Thymus (tissue), 11 donors: ENCODE measurements at regions not wholly inside any gene's neighbourhood (a gene's known extent, or its start where the extent isn't known, plus 50 kb on each side); places are given as distances from the start of the nearest gene placed in this dataset.

ENCODE experiments used
- DNase-seq, 9 donors: peaks; one replicate each; pipeline ENCODE4 v3.0.0-alpha.2; 2013; ENCODE audit warnings: low spot score in 9 of 9, low read depth in 6 of 9, missing footprints in 1 of 9
- H3K27ac ChIP-seq, 2 donors: one replicate each; pipeline ENCODE4 v1.5.1; 2013; ENCODE audit warnings: control low read depth in 1 of 2, low read depth in 1 of 2, low read length in 1 of 2, mild to moderate bottlenecking in 1 of 2, moderate library complexity in 1 of 2
- H3K27me3 ChIP-seq, 2 donors: one replicate each; pipeline ENCODE4 v1.5.1; 2013; ENCODE audit warnings: low read length in 1 of 2; ENCODE audit not compliant: control insufficient read depth in 2 of 2, insufficient read depth in 1 of 2
- H3K36me3 ChIP-seq, 2 donors: one replicate each; pipeline ENCODE4 v1.5.1; 2013; ENCODE audit warnings: low read length in 1 of 2, mild to moderate bottlenecking in 1 of 2, moderate library complexity in 1 of 2; ENCODE audit not compliant: control insufficient read depth in 2 of 2, insufficient read depth in 2 of 2
- H3K4me1 ChIP-seq, 2 donors: one replicate each; pipeline ENCODE4 v1.5.1; 2013; ENCODE audit warnings: low read length in 2 of 2; ENCODE audit not compliant: control insufficient read depth in 2 of 2, insufficient read depth in 2 of 2
- H3K4me3 ChIP-seq, 2 donors: one replicate each; pipeline ENCODE4 v1.5.1; 2013; ENCODE audit warnings: low read length in 2 of 2, control low read depth in 1 of 2, mild to moderate bottlenecking in 1 of 2
- H3K9me3 ChIP-seq, 2 donors: one replicate each; pipeline ENCODE4 v1.5.1; 2013; ENCODE audit warnings: low read length in 1 of 2, mild to moderate bottlenecking in 1 of 2; ENCODE audit not compliant: control insufficient read depth in 2 of 2, insufficient read depth in 1 of 2
- WGBS: extraction: QIAGEN DNeasy Blood & Tissue Kit; methylation state at CpG from one replicate; pipeline ENCODE4 v1.1.7; 2013; 5-methylcytosine and 5-hydroxymethylcytosine counted together
- donor health status: healthy.

DNA sequence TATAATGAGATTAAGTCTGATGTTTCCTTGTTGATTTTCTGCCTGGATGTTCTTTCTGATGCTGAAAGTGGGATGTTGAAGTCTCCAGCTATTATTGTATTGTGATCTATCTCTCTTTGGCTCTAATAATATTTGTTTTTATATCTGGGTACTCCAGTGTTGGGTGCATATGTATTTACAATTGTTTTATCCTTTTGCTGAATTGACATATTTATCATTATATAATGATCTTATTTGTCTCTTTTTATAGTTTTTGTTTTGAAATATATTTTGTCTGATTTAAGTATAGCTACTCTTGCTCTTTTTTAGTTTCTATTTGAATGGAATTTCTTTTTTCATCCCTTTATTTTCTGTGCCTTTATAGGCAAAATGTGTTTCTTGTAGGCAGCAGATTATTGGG is 522.2 kb upstream of the NEGR1 start:
- Histone ChIP-seq H3K27me3 (no peaks in the 10 kb centered on the region), H3K4me3 (no peak overlapping the region), H3K36me3 (no peaks in the 10 kb centered on the region), H3K9me3 (peaks cover 0 to 8% of the 10 kb centered on the region in 2 donors), H3K4me1 (no peaks in the 10 kb centered on the region), H3K27ac (no peak overlapping the region)
- no peak for DNase-seq

DNA sequence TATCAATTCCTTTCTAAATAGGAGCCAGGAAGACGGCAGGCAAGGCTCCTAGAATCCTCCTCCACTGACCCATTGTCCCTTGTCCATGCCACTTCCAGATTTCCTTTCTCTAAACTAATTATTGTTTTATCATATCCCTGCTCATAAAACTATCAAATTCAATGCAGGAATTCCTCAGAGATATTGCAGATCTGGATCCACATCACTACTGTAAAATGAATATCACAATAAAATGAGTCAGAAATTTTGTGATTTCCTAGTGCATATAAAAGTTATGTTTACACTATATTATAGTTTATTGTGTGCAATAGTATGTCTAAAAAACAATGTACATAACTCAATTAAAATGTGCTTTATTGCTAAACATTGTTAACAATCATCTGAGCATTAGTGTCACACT is 498.7 kb upstream of the NEGR1 start:
- H3K36me3 ChIP-seq: no peaks in the 10 kb centered on the region
- H3K27ac ChIP-seq: no peak overlapping the region
- no peak for DNase-seq
- no peaks in the 10 kb centered on the region for H3K27me3 ChIP-seq
- WGBS: 81% methylated on average over 1 of the region's 1 CpG
- H3K4me1 ChIP-seq: no peaks in the 10 kb centered on the region
- no peaks in the 10 kb centered on the region for H3K9me3 ChIP-seq
- H3K4me3 ChIP-seq: no peak overlapping the region

DNA sequence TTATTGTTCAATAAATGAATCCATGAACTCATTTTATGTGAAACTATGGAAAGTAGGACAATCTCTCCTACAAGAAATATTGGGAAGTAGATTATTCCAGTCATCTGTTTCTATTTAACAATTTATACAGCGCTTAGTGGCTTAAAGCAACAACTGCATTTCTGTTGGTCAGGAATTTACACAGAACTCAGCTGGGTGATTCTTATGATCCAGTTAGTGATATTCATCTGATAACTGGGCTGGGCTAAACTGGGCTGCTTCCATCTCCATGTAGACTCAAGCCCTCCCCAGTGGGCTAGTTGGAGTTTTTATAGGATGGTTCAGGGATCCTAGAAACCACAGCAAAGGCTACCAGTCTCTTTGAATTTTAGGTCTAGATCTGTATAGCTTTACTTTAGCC is 497.9 kb upstream of the NEGR1 start:
- 98% methylated on average over 1 of the region's 1 CpG for WGBS
- Histone ChIP-seq H3K27me3 (no peaks in the 10 kb centered on the region), H3K4me3 (no peak overlapping the region), H3K9me3 (no peaks in the 10 kb centered on the region), H3K4me1 (no peaks in the 10 kb centered on the region), H3K36me3 (no peaks in the 10 kb centered on the region), H3K27ac (no peak overlapping the region)
- no peak for DNase-seq

DNA sequence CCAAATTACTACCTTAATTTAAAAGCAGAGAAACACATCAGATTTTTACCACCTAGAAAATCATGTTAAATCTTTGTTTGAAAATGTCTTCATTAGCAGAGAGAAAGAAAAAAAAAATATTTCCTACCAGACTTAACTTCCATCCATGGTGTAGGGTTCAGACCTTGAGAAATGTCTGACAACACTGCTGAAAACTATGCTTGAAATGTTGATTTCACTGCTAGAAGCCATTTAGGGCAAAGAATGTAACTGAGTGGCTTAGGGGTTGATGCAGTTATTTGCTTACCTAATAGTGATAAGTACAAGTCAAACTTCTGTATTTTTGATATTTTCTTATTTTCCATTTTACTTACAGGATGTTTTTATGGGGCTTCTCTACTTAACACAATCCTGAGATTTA is 495.6 kb upstream of the NEGR1 start:
- no peaks in the 10 kb centered on the region for H3K4me1 ChIP-seq
- H3K27ac ChIP-seq: no peak overlapping the region
- DNase-seq: no peak
- H3K4me3 ChIP-seq: no peak overlapping the region
- H3K36me3 ChIP-seq: no peaks in the 10 kb centered on the region
- H3K9me3 ChIP-seq: no peaks in the 10 kb centered on the region
- no peaks in the 10 kb centered on the region for H3K27me3 ChIP-seq

DNA sequence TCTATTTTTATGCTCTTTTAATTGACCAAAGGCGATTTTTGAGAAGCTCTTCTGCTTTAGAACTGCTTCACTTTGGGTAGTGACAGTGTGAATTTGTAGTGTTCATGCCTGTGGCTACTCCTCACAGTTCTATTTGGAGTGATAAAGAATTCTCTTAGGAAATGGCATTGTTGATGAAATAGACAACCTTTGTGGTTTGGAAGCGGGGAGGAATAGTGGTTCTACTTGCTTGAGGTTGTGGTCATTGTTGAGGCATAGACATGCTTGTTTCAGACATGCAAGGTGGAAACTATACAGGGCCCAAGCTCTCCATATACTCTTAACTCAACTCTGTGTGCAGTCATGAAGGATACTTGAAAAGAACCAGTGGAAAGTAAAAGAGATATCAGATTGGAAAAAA is 481.1 kb upstream of the NEGR1 start:
- Histone ChIP-seq H3K27ac (no peak overlapping the region), H3K9me3 (peaks cover 0 to 3% of the 10 kb centered on the region in 2 donors), H3K36me3 (no peaks in the 10 kb centered on the region), H3K27me3 (no peaks in the 10 kb centered on the region), H3K4me1 (no peaks in the 10 kb centered on the region), H3K4me3 (no peak overlapping the region)
- 86% methylated on average over 2 of the region's 2 CpGs for WGBS
- no peak for DNase-seq

DNA sequence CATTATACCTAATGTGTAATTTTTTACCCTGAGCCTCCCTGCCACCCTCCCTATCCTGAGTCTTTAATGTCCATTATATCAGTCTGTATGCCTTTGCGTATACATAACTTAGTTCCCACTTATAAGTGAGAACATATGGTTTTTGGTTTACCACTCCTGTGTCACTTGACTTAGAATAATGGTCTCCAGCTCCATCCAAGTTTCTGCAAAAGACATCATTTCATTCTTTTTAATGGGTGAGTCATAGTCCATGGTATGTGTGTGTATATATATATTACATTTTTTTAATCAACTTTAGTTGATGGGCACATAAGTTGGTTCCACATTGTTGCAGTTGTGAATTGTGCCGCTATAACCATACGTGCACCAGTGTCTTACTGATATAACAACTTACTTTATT is 477.1 kb upstream of the NEGR1 start:
- no peak for DNase-seq
- WGBS: 65% methylated on average over 3 of the region's 3 CpGs
- Histone ChIP-seq H3K4me3 (no peak overlapping the region), H3K36me3 (no peaks in the 10 kb centered on the region), H3K9me3 (peaks cover 0 to 3% of the 10 kb centered on the region in 2 donors), H3K27me3 (no peaks in the 10 kb centered on the region), H3K27ac (no peak overlapping the region), H3K4me1 (no peaks in the 10 kb centered on the region)

DNA sequence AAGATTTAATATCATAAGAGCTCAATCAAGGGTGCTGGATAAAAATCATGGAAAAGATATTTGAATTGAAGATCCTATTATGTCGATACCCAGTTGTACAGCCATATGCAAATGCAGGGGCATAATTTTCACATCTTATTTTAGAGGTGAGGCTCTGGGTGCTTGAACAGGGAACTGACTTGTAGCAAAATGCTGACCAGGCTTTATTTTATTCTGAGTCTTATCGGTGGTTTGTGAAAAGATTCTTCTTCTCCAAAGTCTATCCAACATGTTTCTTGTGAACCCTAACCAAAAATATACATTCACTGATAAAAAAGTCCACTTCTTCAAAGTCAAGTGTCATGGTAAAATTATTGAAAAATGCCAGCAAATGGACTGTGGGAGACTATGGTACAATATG is 475.5 kb upstream of the NEGR1 start:
- H3K36me3 ChIP-seq: no peaks in the 10 kb centered on the region
- no peaks in the 10 kb centered on the region for H3K4me1 ChIP-seq
- DNase-seq: no peak
- no peak overlapping the region for H3K4me3 ChIP-seq
- WGBS: 96% methylated on average over 2 of the region's 2 CpGs
- H3K9me3 ChIP-seq: peaks cover 0 to 3% of the 10 kb centered on the region in 2 donors
- H3K27me3 ChIP-seq: no peaks in the 10 kb centered on the region
- no peak overlapping the region for H3K27ac ChIP-seq

DNA sequence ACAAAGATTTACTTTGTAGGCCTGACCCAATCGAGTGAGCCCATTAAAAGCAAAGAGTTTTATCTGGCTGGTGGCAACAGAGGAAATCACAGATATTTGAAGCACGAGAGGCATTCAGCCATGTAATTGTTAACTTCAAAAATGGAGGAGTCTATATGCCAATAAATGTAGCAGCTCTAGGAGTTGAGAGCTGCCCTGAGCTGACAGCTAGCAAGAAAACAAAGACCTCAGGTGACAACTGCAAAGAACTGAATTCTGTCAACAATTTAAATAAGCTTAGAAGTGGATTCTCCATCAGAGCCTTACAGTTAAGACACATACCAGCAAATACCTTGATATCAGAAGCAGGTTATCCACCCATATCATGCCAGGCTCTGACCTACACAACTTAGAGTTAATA is 463.1 kb upstream of the NEGR1 start:
- 87% methylated on average over 2 of the region's 2 CpGs for WGBS
- no peaks in the 10 kb centered on the region for H3K9me3 ChIP-seq
- no peaks in the 10 kb centered on the region for H3K36me3 ChIP-seq
- H3K27me3 ChIP-seq: no peaks in the 10 kb centered on the region
- no peaks in the 10 kb centered on the region for H3K4me1 ChIP-seq
- no peak overlapping the region for H3K4me3 ChIP-seq
- DNase-seq: no peak
- H3K27ac ChIP-seq: no peak overlapping the region

DNA sequence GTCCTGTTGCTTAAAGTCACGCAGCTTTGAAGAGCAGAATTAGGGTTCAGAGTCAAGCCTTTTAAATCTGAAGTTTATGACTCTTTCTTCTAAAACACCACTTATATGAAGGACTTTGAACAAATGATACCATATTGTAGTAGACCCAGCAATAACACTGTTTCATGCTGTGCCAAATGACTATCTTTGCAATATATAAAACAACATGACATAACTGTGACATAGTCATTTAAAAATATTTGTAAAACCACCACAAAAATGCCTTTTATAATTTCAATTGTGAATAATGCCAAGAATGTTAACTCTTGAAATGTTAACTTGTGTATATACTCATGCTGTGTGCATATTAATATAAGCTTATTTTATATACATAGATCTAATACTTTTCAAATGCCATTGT is 452.1 kb upstream of the NEGR1 start:
- Histone ChIP-seq H3K27ac (no peak overlapping the region), H3K4me1 (no peaks in the 10 kb centered on the region), H3K27me3 (no peaks in the 10 kb centered on the region), H3K36me3 (no peaks in the 10 kb centered on the region), H3K4me3 (no peak overlapping the region), H3K9me3 (no peaks in the 10 kb centered on the region)
- 97% methylated on average over 1 of the region's 1 CpG for WGBS
- no peak for DNase-seq
